HPDE6-E6E7 (cell line): ENCODE measurements at regions not wholly inside any gene's neighbourhood (a gene's known extent, or its start where the extent isn't known, plus 50 kb on each side); places are given as distances from the start of the nearest gene placed in this dataset.
"Not testable (repeated sequence)": the region's sequence is repeated elsewhere in the genome, so short reads cannot be mapped to it uniquely, and the experiment has no call there.

Source experiments
- DNase-seq: peaks from one replicate; pipeline ENCODE4 v3.0.0; 2011; ENCODE audit warnings: missing footprints; ENCODE audit errors: extremely low spot score

DNA sequence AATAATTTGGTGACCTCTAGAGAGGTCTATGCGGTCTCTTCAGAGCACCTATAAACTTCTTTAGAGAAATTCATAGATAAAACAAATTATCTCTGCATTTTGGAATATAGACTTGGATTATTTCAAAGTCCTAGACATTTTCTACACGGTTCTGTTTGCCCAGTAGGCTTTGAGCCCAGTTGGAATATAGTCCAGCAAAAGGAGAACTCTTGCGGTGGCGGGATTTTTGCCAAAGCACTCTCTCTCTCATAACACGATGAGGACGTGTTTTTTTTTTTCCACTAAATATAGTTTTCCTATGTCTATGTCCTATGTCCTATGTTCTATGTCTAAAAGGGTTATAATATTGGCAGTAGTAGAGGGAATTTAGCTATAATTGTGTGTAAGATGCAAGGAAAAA lies 164.9 kb upstream of the AGR3 start:
- no peak for DNase-seq

DNA sequence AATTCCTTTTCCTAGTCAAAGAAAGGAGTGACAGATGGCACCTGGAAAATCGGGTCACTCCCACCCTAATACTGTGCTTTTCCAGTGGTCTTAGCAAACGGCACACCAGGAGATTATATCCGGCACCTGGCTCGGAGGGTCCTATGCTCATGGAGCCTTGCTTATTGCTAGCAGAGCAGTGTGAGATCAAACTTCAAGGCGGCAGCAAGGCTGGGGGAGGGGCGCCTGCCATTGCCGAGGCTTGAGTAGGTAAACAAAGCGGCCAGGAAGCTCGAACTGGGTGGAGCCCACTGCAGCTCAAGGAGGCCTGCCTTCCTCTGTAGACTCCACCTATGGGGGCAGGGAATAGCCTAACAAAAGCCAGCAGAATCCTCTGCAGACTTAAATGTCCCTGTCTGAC lies 171.4 kb upstream of the AGR3 start:
- not testable (repeated sequence) for DNase-seq

DNA sequence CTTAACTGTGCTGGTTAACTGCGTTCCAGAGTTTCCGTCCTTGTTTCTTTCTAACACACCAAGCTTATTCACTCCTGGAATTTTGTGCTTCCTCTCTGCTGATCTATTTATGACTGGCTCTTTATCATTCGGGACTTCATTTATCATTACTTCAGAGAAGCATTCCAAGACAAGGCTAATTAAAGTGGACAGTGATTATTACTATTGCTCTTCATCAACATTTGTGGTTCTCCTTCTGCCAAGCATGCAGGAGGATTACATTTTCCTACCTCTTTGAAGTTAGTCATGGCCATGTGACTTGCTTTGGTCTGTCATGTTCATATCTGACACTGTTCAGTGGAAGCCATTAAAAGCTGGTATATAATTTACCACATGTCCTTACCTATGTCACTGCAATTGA lies 172.4 kb upstream of the AGR3 start:
- no peak for DNase-seq

DNA sequence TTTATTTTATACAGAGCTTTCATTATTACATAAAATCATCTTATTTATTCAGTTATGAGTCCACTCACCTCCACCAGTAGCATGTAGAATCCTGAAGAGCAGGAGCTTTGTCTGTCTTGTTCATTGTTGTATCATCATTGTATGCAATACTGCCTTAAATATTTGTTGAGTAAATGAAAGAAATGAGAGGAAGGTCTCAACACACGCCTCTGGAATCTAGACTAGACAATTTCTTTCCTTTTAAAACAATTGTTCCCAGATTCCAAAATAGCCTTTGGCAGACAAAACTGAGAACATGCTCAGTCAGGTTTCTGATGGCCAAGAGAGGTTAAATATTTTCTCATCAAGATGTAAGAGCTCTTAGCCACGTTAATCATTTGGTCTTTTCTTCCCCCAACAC lies 173.1 kb upstream of the AGR3 start:
- DNase-seq, result no peak

DNA sequence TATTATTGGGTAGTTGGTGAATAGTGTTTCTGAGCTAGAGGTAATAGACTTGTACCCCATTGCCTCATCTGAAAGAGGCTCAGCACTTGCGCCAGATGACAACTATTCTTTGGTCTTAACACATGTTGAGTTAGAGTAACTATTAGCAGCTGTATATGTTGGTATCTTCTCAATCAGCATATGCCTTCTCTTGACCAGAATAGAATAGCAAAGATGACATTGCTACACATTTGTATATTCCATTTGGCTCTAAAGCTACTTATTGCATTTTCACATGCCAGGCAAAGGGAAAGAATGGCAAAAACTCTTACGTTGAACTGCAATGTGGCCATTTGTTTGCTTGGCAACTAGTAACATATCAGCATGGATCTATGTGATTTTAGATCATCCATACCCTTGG lies 173.8 kb upstream of the AGR3 start:
- no peak for DNase-seq

DNA sequence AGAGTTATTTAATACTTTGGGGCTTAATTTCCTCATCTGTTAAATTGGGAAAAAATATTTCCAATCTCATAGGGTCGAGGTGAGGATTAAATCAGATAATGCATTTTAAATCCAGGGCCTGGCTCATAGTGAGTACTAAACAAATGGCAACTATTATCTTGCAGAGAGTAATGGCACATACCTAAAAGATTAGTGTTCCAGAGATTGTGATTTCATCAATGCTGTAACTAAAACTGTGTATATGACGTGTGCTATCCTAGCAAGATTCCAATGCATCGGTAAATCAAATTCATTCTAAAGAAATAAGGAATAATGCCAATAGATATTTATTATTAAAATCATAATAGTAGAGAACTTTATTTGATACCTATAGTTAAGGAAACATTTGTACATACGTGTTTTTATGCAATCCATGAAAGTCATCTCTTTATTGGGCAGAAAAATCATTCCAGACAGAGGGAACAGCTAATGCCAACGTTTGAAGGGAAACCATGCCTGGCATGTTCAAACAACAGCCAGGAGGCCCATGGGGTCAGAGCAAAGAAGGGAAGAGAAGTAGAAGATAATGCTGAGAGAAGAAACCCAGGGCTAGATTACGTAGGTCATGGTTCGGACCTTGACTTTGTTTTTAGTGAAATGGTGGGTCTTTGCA lies 174.8 kb upstream of the AGR3 start:
- DNase-seq, result no peak

DNA sequence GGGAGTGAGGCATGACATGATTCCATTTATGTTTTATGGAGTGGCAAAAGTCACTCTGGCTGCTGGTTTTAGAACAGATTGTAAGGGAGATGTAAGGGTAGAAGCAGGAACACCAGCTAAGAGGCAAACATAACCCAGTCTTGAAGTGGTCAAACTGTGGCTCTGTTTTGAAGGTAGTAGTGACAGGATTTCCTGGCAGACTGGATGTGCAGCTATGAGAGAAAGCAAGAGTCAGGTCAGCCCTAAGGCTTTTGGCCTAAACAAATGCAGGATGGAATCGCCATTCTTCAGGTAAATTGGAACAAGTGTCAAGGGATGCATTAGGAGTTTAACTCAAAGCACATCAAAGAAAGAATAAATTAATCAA lies 175.3 kb upstream of the AGR3 start:
- no peak for DNase-seq

DNA sequence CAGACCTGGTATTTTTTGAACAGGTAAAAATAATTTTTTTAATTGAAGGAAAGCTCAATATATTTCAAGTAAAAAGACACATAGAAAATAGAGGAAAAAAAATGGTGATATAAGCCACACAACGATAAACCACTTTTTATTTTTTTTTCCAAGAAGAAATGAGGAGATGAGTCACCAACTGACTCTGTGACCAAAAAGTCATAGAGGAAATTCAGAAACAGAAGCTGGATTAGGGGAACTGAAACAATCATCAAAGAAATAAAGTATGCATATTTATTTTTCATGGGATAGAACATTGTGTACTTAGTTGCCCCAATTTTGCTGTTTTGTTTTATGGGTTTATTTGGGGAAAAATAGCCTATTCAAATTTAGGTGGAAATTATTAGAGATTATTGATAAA lies 176.8 kb upstream of the AGR3 start:
- no peak for DNase-seq

DNA sequence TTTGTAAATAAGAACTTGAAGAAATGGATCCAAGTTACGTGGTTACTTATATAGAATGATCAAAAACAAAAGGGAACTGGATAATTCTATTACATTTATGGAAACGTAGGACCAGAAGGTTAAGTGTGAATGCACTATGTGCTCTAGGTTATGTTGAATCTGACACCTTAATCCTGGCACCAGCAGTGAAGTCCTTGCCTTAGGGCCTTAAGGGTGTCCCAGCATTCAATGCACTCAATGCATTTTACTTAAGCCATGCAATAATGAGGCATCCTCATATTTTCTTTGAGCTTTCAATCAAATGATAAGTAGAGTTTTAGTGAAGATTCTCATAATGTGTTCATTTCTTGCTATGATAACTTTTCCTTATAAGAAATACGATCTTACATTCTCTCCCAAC lies 178.3 kb upstream of the AGR3 start:
- no peak for DNase-seq

DNA sequence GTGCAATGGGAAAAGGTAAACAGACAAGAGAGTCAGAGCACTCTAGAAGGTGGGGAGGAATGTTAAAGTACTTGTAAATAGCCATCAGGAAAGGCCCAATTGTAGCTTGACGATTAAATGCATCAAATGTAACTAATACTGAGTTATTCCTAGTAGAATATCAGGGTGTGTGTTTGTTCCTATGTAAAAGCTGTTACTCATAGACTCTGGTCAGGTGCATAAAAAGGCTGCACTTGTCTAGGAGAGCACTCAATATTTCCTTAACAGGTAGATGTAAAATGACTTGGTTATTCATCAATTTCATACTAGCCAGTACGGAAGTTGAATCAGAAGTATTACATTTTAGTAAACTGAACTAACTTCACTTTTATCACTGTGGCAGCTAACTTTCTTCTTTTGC lies 179.7 kb upstream of the AGR3 start:
- no peak for DNase-seq

DNA sequence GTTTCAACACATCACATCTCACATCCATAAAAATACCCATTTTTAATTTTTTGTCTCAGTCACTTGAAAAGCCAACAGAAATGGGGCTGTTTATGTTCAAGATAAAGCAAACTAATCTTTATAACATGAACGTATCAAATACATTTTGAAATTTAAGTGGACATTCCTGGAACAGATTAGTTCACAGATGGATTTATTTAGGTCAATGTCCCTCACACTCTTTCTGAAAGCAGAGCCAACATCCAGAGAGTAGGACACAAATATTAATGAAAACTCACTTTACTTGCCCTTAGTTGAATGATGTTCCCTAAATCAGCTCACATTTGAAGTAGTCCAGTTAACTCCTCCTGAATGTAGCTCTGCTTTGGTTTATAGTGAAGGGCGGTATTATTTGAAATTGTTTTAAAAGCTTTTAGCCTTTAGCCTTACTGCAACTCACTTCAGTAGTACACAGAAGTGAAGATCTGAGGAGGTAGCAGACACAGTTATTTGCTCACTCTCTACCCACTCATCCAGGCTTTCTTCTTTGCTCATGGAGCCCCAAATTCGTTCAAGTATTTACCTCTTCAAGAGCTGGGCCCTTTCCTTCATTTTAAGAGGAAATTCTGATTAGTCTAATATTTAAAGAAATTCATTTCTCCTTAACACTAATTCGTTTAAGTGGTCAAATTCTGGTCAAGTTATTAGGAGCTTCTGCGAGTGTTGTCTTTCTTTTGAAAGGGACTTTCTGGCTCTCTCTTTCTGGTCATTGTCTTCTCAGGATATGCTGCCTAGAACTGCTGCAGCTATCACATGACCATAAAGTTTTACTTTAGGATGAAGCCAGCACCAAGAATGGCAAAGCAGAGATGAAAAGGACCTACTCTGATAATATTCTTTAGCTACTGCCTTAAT lies 180.6 kb upstream of the AGR3 start:
- DNase-seq, result no peak

DNA sequence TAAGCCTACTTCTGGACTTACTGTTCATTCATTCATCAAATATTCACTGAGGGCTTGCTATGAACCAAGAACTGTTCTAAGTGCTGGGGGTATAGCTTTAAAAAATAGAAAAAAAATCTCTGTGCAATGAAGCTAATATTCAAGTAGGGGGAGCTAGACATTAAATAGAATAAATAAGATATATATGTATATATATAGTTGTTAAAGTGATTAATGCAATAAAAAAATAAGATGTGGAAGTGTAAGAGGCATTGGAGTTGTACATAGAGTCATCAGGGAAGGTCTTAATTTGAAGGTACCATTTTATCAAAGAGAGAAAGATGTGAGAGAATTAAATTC lies 181.2 kb upstream of the AGR3 start:
- DNase-seq, result no peak

DNA sequence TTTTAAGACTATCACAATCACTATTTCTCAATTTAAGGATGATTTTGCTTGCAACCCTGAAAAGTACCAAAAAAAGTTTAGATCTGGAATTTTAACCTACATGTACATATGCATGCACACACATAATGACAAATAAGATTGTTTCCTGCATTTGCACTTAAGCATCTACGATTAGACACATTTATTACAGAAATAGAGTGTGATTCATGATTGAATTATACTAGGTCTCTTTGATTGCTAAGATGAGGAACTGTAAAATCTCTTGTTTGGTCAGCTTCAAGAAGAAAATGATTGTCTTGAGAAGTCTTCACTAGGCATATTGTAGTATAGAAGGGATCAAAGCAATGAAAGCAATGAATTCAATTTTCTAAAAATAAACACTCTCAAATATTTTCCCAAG lies 185.9 kb upstream of the AGR3 start:
- DNase-seq, result no peak

DNA sequence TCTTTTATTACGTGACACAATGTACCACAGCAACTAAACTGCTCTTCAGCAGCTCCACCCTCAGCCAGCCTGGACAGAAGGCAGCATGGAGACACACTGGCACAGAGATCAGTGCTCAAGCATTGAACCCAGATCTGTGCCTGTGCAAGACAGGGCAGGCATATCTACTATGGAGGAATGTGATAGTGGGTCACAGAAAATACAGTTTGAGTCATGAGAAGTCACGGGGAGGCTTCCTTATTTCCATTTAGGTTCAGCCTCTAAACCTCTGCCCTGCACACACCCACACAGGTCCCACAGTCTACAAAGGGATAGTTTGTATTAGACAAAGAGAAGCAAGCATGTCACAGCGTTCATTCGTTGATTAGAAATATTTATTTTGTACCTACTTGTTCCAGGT lies 187.4 kb upstream of the AGR3 start:
- DNase-seq, result peak; percentile 40

DNA sequence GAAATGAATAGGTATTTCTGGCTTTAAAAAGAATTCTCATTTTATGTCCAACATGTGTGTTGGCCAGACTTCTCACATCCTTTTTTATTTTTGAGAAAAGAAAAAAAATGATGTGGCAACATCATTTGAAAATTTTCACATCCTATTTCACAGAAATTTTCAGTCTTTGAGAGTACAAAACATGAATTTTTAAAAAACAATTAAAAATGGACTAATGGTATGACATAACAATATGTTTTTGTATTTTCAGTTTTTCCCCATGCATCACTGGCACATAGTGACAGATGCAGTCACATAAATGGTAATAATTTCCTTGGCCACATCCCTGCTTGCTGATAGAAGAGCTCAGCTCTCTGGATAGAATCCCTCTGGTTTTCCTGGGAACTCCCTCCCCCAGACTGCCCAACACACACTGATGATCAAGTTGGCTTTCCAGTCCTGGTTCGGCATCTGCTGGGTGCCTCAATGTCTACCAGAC lies 188.5 kb upstream of the AGR3 start:
- no peak for DNase-seq

DNA sequence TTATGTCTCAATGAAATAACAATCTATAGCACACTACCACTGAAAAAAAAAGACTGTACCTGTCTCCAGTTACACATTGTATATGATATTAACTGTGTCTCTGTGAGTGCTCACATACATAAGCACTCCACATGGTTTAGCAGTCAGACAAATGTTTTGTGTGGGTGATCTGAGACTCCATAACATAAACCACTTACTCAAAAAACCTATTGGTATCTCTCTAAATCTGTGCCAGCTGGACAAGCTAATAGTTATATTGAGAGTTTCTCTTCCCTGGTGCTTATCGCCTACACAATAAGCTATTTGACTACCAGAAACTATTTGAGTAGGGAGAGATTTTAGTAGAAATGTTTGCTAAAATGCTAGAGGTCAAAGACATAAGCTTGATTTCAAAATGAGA lies 190.1 kb upstream of the AGR3 start:
- DNase-seq, result no peak

DNA sequence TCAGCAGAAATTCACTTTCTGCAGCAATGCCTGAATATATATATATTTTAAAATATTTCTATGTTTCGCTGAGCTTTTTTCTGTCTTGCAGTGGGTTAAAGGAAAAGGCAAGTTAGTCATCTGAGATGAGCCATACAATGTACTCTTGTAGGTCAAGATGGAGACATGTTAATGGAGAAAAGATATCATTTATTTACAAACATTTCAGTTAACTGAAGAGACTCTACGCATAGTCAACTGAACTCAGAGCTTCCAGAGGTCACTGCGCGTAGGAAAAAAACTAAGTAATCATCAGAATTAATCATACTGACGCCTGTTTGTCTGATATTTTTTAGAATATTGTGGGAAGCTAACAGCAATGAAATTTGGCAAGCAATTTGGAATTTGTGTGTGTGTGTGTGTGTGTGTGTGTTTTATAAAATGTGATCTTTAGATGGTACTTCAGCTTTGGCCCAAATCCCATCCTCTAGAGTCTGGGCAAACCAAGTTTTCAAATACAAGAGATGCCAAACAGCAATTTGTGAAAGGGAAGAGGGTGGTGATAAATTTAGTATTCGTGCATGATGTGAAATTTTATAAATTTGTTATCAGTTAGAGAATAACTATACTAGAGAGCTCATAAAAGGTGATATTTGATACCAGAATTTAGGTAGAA lies 193.9 kb upstream of the AGR3 start:
- no peak for DNase-seq

DNA sequence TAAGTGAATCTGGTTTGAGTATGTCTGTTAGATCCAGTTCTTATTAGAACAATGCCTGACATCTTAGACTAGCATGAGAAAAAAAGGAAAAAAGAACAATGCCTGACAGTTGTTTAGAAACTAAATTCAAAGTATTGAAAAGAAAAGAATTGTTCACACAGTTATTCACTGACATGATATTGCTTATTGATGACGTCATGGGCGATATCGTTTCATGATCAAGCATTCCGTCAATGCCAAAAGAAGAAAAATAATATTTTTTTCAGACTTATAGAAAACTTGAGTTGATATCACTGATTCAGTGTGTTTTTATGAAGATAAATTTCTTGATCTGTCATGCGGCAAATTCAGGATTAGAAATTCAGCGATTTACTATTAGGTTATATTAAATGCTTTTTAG lies 196.5 kb upstream of the AGR3 start:
- no peak for DNase-seq

DNA sequence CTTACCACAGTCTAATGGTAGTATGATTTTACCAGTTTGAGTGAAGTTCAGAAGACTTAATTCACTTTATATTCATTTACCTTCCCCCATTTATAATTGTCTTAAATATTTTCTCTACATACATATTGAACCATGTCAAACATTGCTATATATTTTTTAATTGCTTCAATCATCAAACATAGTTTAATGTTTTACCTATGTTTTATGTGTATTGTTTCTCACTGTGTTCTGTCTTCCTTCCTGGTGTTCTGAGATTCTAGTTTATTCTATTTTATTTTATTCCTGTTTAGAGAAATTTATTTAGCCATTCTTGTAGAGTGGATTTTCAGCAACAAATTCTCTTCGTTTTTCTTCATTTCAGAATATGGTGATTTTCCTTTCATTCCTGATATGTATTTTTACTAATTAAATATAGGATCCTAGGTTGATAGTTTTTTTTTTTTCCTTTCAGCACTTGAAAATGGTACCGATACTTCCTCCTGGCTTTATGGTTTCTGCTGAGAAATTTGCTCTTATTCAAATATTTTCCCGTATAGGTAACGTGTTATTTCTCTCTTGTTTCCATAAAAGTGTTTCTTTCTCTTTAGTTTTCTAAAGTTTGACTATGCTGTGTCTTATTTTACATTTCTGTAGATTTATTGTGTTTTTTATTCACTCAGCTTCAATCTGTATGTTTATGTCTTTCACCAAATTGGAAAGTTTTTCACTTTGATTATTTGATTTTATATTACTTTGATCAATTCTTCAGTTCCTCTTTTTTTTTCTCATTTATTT lies 201.8 kb upstream of the AGR3 start:
- DNase-seq, result no peak

DNA sequence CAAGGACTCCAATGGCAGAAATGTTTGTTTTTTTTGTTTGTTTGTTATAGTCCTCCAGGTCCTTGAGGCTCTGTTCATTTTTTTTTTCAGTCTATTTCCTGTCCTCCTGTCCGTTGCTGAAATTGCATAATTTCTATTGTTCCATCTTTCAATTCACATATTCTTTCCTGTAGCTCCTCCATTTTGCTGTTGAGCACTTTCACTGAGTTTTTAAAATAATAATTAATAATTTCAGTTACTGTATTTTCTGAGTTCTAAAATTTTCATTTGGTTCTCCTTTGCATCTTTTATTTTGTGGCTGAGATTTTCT lies 202.3 kb upstream of the AGR3 start:
- no peak for DNase-seq

DNA sequence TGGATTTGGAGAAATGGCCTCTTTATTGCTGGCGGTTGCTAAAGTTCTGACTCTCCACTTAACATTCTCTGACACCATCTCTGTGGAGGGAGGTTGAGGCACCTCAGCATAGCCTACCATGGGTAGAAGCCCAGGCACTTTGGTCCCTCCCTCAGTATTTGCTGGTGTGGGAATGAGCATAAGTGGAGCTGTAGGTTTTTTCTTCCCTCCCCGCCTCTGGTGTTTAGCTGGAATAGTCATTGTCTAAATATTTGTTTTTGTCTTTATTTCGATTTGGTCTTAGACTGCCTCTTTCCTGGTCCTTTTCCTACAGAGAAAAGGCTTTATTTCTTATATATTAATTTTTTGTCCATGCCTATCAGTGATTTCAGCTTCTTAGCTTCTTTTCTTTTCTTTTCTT lies 203.4 kb upstream of the AGR3 start:
- DNase-seq, result no peak

DNA sequence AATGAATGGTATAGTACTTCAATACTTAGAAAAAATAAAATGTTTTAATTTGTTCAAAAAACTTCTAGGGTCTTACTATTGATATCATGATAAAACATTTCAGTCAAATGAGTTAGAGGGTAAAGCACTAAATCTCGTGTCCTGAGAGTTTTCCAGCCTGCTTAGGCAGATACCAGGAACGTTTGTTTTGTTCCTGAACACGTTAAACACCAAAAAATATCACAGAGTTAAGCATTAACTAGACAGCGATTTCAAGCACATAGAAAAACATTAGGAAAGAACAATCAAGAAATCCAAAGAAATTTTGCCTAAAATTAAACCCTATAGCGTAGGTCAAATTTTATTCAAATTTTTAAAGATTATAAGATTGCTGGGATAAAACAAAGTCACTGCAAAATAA lies 204.6 kb upstream of the AGR3 start:
- DNase-seq, result no peak

DNA sequence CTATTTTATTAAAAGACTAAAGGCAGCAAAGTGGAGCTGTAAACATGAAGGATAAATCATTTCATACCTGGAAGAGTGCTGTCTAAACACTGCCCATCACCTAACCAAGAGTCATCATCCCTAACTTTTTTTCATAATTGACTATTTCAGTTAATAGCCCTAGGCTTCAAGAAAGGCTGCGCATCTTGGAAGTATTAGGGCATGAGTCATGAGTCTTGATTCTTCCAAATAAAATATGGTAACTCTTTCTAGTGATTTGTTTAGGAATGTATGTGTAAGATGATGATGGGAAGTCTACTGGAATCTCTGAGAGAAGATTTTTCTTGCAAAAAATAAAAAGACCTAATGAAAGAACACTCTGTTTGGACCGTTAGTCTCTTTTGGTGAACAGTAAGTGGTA lies 207.7 kb upstream of the AHR start:
- DNase-seq, result peak; percentile 22
